Osteoblast (primary cell): ENCODE measurements at regions not wholly inside any gene's neighbourhood (a gene's known extent, or its start where the extent isn't known, plus 50 kb on each side); places are given as distances from the start of the nearest gene placed in this dataset.

ENCODE experiments used
- DNase-seq: peaks from one replicate; pipeline ENCODE4 v3.0.0; 2011; ENCODE audit warnings: low spot score, mixed read lengths; ENCODE audit not compliant: insufficient read length; ENCODE audit errors: missing footprints
- H2AFZ ChIP-seq: 2 replicates; pipeline ENCODE4 v1.6.0; 2011; ENCODE audit warnings: mild to moderate bottlenecking, low read length
- H3K27ac ChIP-seq: 2 replicates; pipeline ENCODE4 v1.5.1; 2011; ENCODE audit warnings: mild to moderate bottlenecking, low read depth, low read length, moderate library complexity
- H3K27me3 ChIP-seq: 2 replicates; pipeline ENCODE4 v1.6.0; 2012; ENCODE audit warnings: mild to moderate bottlenecking, control low read depth, inconsistent platforms, low read length, moderate library complexity; ENCODE audit not compliant: insufficient read depth
- H3K36me3 ChIP-seq: 2 replicates; pipeline ENCODE4 v1.5.1; 2011; ENCODE audit warnings: mild to moderate bottlenecking, low read length, control low read depth, moderate library complexity; ENCODE audit not compliant: insufficient read depth
- H3K4me1 ChIP-seq: 2 replicates; pipeline ENCODE4 v1.5.1; 2011; ENCODE audit warnings: mild to moderate bottlenecking, low read length, control low read depth, moderate library complexity; ENCODE audit not compliant: insufficient read depth
- H3K4me2 ChIP-seq: 2 replicates; pipeline ENCODE4 v1.6.0; 2011; ENCODE audit warnings: mild to moderate bottlenecking, low read length; ENCODE audit not compliant: insufficient read depth
- H3K4me3 ChIP-seq: fragments of 200-600 bp; sonication (generic); 3 replicates; pipeline ENCODE4 v1.5.1; 2012; ENCODE audit warnings: mild to moderate bottlenecking, low read length, inconsistent platforms; ENCODE audit not compliant: insufficient read depth
- H3K79me2 ChIP-seq: 2 replicates; pipeline ENCODE4 v1.6.0; 2012; ENCODE audit warnings: mild to moderate bottlenecking, low read length, control low read depth, inconsistent platforms; ENCODE audit not compliant: insufficient read depth
- H3K9me3 ChIP-seq: 2 replicates; pipeline ENCODE4 v1.5.1; 2011; ENCODE audit warnings: low read depth, low read length, control low read depth
- H4K20me1 ChIP-seq: 2 replicates; pipeline ENCODE4 v1.6.0; 2012; ENCODE audit warnings: mild to moderate bottlenecking, low read length, control low read depth; ENCODE audit not compliant: insufficient read depth
- TF ChIP-seq, protein P1 (sequence below): IDR thresholded peaks from 2 replicates; pipeline ENCODE4 v1.5.1; 2011; ENCODE audit warnings: mild to moderate bottlenecking, low read depth, low read length, moderate library complexity; ENCODE audit errors: extremely low read depth

- H3K36me3 ChIP-seq, result no peaks in the 10 kb centered on the region
- no peaks in the 10 kb centered on the region for H4K20me1 ChIP-seq
- H3K27me3 ChIP-seq, result no peaks in the 10 kb centered on the region
- H3K4me3 ChIP-seq, result no peak overlapping the region
- H3K79me2 ChIP-seq, result no peaks in the 10 kb centered on the region
- H2AFZ ChIP-seq, result no peak overlapping the region
- no peak overlapping the region for H3K27ac ChIP-seq
- H3K4me1 ChIP-seq, result no peaks in the 10 kb centered on the region
- no peak overlapping the region for H3K4me2 ChIP-seq
- no peaks in the 10 kb centered on the region for H3K9me3 ChIP-seq
- DNase-seq, result no peak
- TF ChIP-seq, protein P1, sequence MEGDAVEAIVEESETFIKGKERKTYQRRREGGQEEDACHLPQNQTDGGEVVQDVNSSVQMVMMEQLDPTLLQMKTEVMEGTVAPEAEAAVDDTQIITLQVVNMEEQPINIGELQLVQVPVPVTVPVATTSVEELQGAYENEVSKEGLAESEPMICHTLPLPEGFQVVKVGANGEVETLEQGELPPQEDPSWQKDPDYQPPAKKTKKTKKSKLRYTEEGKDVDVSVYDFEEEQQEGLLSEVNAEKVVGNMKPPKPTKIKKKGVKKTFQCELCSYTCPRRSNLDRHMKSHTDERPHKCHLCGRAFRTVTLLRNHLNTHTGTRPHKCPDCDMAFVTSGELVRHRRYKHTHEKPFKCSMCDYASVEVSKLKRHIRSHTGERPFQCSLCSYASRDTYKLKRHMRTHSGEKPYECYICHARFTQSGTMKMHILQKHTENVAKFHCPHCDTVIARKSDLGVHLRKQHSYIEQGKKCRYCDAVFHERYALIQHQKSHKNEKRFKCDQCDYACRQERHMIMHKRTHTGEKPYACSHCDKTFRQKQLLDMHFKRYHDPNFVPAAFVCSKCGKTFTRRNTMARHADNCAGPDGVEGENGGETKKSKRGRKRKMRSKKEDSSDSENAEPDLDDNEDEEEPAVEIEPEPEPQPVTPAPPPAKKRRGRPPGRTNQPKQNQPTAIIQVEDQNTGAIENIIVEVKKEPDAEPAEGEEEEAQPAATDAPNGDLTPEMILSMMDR, result no peak
Measured at GRCh38 chr12:113577464-113578129, 105.9 kb upstream of the LHX5 start.

GRCh38 chr12:113575386-113575785, 103.7 kb upstream of the LHX5 start:
- H3K36me3 ChIP-seq, result no peaks in the 10 kb centered on the region
- H2AFZ ChIP-seq, result no peak overlapping the region
- DNase-seq, result no peak
- no peak overlapping the region for H3K4me2 ChIP-seq
- H3K79me2 ChIP-seq, result no peaks in the 10 kb centered on the region
- TF ChIP-seq, protein P1, result no peak
- no peaks in the 10 kb centered on the region for H3K4me1 ChIP-seq
- no peak overlapping the region for H3K4me3 ChIP-seq
- no peaks in the 10 kb centered on the region for H3K27me3 ChIP-seq
- no peaks in the 10 kb centered on the region for H3K9me3 ChIP-seq
- H3K27ac ChIP-seq, result no peak overlapping the region
- H4K20me1 ChIP-seq, result no peaks in the 10 kb centered on the region

- H4K20me1 ChIP-seq, result no peaks in the 10 kb centered on the region
- no peaks in the 10 kb centered on the region for H3K36me3 ChIP-seq
- H3K4me2 ChIP-seq, result no peak overlapping the region
- DNase-seq, result no peak
- TF ChIP-seq, protein P1, result no peak
- H3K4me1 ChIP-seq, result no peaks in the 10 kb centered on the region
- H3K79me2 ChIP-seq, result no peaks in the 10 kb centered on the region
- no peaks in the 10 kb centered on the region for H3K27me3 ChIP-seq
- H2AFZ ChIP-seq, result no peak overlapping the region
- H3K9me3 ChIP-seq, result no peaks in the 10 kb centered on the region
- no peak overlapping the region for H3K27ac ChIP-seq
- H3K4me3 ChIP-seq, result no peak overlapping the region
Measured at GRCh38 chr12:113573148-113573547, 101.5 kb upstream of the LHX5 start.

GRCh38 chr12:113571713-113572112, 100.0 kb upstream of the LHX5 start:
- Histone ChIP-seq H3K36me3 (no peaks in the 10 kb centered on the region), H4K20me1 (no peaks in the 10 kb centered on the region), H3K4me1 (no peaks in the 10 kb centered on the region), H2AFZ (no peak overlapping the region), H3K79me2 (no peaks in the 10 kb centered on the region), H3K4me2 (no peak overlapping the region), H3K27ac (no peak overlapping the region), H3K27me3 (no peaks in the 10 kb centered on the region), H3K9me3 (no peaks in the 10 kb centered on the region), H3K4me3 (no peak overlapping the region)
- TF ChIP-seq, protein P1, result no peak
- no peak for DNase-seq
